ENCODE measurements at regions not wholly inside any gene's neighbourhood (a gene's known extent, or its start where the extent isn't known, plus 50 kb on each side); places are given as distances from the start of the nearest gene placed in this dataset.

GRCh38 chr6:120173250-120173649, 823.7 kb upstream of the MAN1A1 start:
- Histone ChIP-seq H3K27ac (no peak overlapping the region), H3K4me3 (no peak overlapping the region)

GRCh38 chr6:120164531-120164930, 815.0 kb upstream of the MAN1A1 start:
- no peak overlapping the region for H3K4me3 ChIP-seq

GRCh38 chr6:120157873-120158272, 808.3 kb upstream of the MAN1A1 start:
- no peak overlapping the region for H3K4me3 ChIP-seq
- H3K27ac ChIP-seq = no peak overlapping the region

More at GRCh38 chr6:120164531-120164930, 815.0 kb upstream of the MAN1A1 start:
- no peak overlapping the region for H3K27ac ChIP-seq

- Histone ChIP-seq H3K27ac (no peak overlapping the region), H3K4me3 (no peak overlapping the region)
Observed at GRCh38 chr6:120147071-120147871, 797.7 kb upstream of the MAN1A1 start.

- Histone ChIP-seq H3K4me3 (no peak overlapping the region), H3K27ac (no peak overlapping the region)
Observed at GRCh38 chr6:120141601-120142000, 792.0 kb upstream of the MAN1A1 start.

- Histone ChIP-seq H3K27ac (no peak overlapping the region), H3K4me3 (no peak overlapping the region)
Observed at GRCh38 chr6:120137492-120137891, 787.9 kb upstream of the MAN1A1 start.

- H3K27ac ChIP-seq = no peak overlapping the region
- no peak overlapping the region for H3K4me3 ChIP-seq
Observed at GRCh38 chr6:120129228-120129627, 779.7 kb upstream of the MAN1A1 start.

GRCh38 chr6:120122401-120122800, 772.8 kb upstream of the MAN1A1 start:
- H3K4me3 ChIP-seq = no peak overlapping the region
- no peak overlapping the region for H3K27ac ChIP-seq

GRCh38 chr6:120116343-120116742, 766.8 kb upstream of the MAN1A1 start:
- H3K27ac ChIP-seq = no peak overlapping the region
- H3K4me3 ChIP-seq = no peak overlapping the region

GRCh38 chr6:120112980-120113379, 763.4 kb upstream of the MAN1A1 start:
- H3K4me3 ChIP-seq = no peak overlapping the region
- no peak overlapping the region for H3K27ac ChIP-seq

- H3K27ac ChIP-seq = no peak overlapping the region
- no peak overlapping the region for H3K4me3 ChIP-seq
Observed at GRCh38 chr6:120111001-120111400, 761.4 kb upstream of the MAN1A1 start.

- H3K4me3 ChIP-seq = no peak overlapping the region
- H3K27ac ChIP-seq = no peak overlapping the region
Observed at GRCh38 chr6:120108061-120108795, 758.7 kb upstream of the MAN1A1 start.

- Histone ChIP-seq H3K27ac (no peak overlapping the region), H3K4me3 (no peak overlapping the region)
Observed at GRCh38 chr6:120103618-120104017, 754.1 kb upstream of the MAN1A1 start.

GRCh38 chr6:120096696-120097260, 747.2 kb upstream of the MAN1A1 start:
- no peak overlapping the region for H3K27ac ChIP-seq
- no peak overlapping the region for H3K4me3 ChIP-seq

- H3K27ac ChIP-seq = no peak overlapping the region
- H3K4me3 ChIP-seq = no peak overlapping the region
Observed at GRCh38 chr6:120083186-120083585, 733.6 kb upstream of the MAN1A1 start.

GRCh38 chr6:120077489-120077888, 727.9 kb upstream of the MAN1A1 start:
- Histone ChIP-seq H3K4me3 (no peak overlapping the region), H3K27ac (no peak overlapping the region)

GRCh38 chr6:120058410-120058809, 708.8 kb upstream of the MAN1A1 start:
- H3K4me3 ChIP-seq = no peak overlapping the region
- H3K27ac ChIP-seq = no peak overlapping the region

GRCh38 chr6:120056085-120056484, 706.5 kb upstream of the MAN1A1 start:
- Histone ChIP-seq H3K4me3 (no peak overlapping the region), H3K27ac (no peak overlapping the region)

GRCh38 chr6:120055071-120055470, 705.5 kb upstream of the MAN1A1 start:
- H3K27ac ChIP-seq = no peak overlapping the region
- H3K4me3 ChIP-seq = no peak overlapping the region

GRCh38 chr6:120039664-120040063, 690.1 kb upstream of the MAN1A1 start:
- Histone ChIP-seq H3K4me3 (no peak overlapping the region), H3K27ac (no peak overlapping the region)

- Histone ChIP-seq H3K27ac (no peak overlapping the region), H3K4me3 (no peak overlapping the region)
Observed at GRCh38 chr6:120031837-120032236, 682.3 kb upstream of the MAN1A1 start.
